Fibroblast of lung (primary cell): ENCODE measurements at regions not wholly inside any gene's neighbourhood (a gene's known extent, or its start where the extent isn't known, plus 50 kb on each side); places are given as distances from the start of the nearest gene placed in this dataset.

ENCODE experiments used
- CTCF ChIP-seq, 2 donors: IDR thresholded peaks in 1 of 2; conservative IDR thresholded peaks in 1 of 2; 1 replicate in 1 of 2; 2 replicates in 1 of 2; pipeline ENCODE4 v1.5.1; 2011 to 2012; ENCODE audit warnings: low read length in 2 of 2, control low read depth in 1 of 2, inconsistent platforms in 1 of 2, low read depth in 1 of 2, mild to moderate bottlenecking in 1 of 2
- EZH2 ChIP-seq: IDR thresholded peaks from 2 replicates; pipeline ENCODE4 v1.5.1; 2012; ENCODE audit warnings: low read length, control low read depth, mild to moderate bottlenecking; ENCODE audit errors: missing control alignments

- TF ChIP-seq CTCF (conservative IDR thresholded peaks at IDR 0.05 in 1 of 2, IDR thresholded peaks at IDR 0.05 in 1 of 2; ENCODE audit: low read depth in 1 of 2, low read length in 2 of 2) (no peak), EZH2 (no peak)
These were observed 541.9 kb upstream of the CELF2 start for GRCh38 chr10:10475812-10476211.
